ENCODE measurements at regions not wholly inside any gene's neighbourhood (a gene's known extent, or its start where the extent isn't known, plus 50 kb on each side); places are given as distances from the start of the nearest gene placed in this dataset.
"Not testable (repeated sequence)": the region's sequence is repeated elsewhere in the genome, so short reads cannot be mapped to it uniquely, and the experiment has no call there.

DNA sequence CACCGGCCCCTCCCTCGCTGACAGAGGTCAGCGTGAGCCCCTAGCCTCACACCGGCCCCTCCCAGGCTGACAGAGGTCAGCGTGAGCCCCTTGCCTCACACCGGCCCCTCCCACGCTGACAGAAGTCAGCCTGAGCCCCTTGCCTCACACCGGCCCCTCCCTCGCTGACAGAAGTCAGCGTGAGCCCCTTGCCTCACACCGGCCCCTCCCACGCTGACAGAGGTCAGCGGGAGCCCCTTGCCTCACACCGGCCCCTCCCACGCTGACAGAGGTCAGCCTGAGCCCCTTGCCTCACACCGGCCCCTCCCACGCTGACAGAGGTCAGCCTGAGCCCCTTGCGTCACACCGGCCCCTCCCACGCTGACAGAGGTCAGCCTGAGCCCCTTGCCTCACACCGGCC, 355.5 kb downstream of the ZNF37A start:
- not testable (repeated sequence) for TF ChIP-seq CTCF (IDR thresholded peaks at IDR 0.05; ENCODE audit: extremely low read depth in 1 of 2, insufficient read depth in 1 of 2, low read depth in 1 of 2, low read length in 2 of 2); POLR2A (IDR thresholded peaks at IDR 0.05; ENCODE audit: low read depth, low read length); EZH2 (IDR thresholded peaks at IDR 0.05; ENCODE audit: borderline replicate concordance, low read depth, low read length, severe bottlenecking); POLR2AphosphoS5 (IDR thresholded peaks at IDR 0.05; ENCODE audit: insufficient read depth, low read depth, low read length); FOS (IDR thresholded peaks at IDR 0.05; ENCODE audit: borderline replicate concordance, insufficient read depth, low read length)

All from endothelial cell of umbilical vein (primary cell).